ENCODE measurements at regions not wholly inside any gene's neighbourhood (a gene's known extent, or its start where the extent isn't known, plus 50 kb on each side); places are given as distances from the start of the nearest gene placed in this dataset.

GRCh38 chr10:90975096-90975495 lies 54.2 kb upstream of the ANKRD1 start:
- no peak for DNase-seq (ENCODE audit: low read depth)

DNA sequence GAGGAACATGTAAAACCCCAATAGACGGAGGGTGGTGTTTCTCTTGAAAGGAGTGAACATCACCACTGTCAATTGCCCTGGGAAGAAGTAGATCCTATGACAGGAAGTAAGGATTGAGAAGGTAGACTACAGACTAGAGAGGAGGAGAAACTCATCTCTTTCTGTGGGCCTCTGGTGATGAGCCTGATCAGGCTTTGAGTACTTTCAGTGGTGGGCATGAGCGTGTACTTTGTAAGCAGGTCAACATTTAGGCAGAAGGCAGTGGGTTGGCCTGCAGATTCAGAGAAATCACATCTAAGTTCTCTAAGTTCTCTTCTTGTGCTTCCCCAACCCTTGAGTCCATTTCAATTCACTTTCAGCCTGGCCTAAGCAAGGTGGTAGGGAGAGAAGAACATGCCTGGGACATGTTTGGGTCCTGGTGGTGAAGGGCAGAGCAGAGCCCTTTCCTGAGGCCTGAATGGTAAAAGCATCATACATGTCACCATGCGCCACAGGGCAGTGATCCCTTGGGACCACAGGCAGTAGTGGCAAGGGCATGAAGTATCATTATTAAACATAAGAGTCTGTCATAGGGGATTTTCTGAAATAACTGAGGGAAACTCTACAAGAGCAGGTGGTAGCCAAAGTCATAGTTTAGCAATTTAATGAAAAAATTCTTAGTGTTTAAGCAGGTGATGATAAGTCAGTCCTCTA lies 56.4 kb upstream of the ANKRD1 start:
- DNase-seq (ENCODE audit: low read depth) = no peak

- DNase-seq (ENCODE audit: low read depth) = no peak
Measured at GRCh38 chr10:90977855-90978486, 57.1 kb upstream of the ANKRD1 start.

- no peak for DNase-seq (ENCODE audit: low read depth)
Measured at GRCh38 chr10:90982406-90983008, 61.6 kb upstream of the ANKRD1 start.

GRCh38 chr10:90983914-90984549 lies 63.1 kb upstream of the ANKRD1 start:
- no peak for DNase-seq (ENCODE audit: low read depth)

GRCh38 chr10:90984898-90985297 lies 64.0 kb upstream of the ANKRD1 start:
- DNase-seq (ENCODE audit: low read depth) = no peak

DNA sequence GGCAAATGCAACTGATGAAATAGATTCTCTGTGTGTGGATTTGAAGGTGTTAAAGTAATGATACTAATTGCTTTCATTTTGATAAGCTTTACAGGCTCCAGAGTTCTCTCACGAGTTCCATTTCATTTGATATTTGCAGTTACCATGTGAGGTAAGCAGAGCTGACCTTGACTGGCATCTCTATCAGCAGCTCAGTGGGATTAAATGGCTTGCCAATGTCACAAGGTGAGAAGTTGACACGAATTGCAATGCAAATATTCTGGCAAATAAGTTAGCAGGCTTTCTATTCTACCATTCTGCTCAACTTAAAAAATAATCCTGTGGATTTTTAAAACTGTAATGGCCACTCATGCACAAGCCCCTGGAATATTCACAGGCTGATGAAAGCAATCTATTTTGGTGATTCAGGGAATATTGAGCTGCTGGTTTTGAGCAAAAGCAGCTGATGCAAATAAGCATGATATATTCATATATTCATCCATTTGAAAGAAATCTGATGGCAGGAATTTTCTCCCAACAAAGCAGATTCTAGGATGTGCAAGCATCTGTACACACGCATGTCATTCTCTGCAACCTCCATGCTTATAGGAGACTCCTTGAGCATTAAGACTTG lies 64.5 kb upstream of the ANKRD1 start:
- DNase-seq (ENCODE audit: low read depth) = no peak

DNA sequence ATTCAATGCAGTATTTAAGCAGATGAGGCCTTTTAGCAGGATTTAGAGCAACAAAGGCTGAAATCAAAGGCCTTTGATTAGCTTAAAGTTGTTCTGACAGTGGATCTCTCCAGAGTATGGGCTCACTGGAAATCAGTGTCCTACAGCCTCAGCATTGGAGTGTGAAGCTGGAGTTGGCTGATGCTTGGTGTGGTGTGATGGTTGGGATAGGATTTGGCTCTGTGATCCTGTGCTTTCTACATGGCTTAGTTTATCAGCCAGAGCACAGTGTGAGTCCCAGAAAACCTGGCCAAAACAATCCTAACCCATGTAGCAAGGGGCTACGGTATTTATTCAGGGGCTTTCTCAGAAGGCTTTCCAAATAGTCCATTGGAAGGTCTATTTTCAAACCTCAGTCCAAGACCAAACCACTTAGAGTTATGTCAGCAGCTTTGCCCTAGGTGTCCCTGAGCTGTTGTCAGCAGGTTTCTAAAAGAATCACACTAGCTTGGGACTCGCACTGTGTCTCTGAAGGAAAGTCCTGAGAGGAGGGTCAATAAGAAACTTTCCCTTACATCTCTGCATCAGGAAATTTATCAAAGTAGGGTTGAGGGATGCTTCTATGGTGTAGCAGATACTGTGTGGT lies 65.4 kb upstream of the ANKRD1 start:
- DNase-seq (ENCODE audit: low read depth) = no peak

DNA sequence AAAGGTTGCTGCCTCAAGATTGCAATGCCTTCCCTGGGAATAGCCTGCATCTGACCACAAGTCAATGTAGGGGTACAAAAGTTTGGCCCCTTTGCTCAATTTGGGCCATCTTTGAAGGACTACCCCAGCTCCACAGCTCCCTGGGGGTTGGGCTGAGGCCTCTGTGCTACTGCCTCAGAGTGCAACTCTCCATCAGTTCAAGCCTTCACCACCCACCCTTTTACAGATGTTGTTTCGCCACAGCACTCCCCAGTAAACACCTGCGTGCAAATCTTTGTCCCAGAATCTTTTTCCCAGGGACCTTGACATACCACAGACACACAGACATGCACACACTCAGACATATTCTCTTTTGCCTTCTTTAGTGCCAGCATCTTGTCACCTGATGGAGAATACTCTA lies 66.0 kb upstream of the ANKRD1 start:
- no peak for DNase-seq (ENCODE audit: low read depth)

DNA sequence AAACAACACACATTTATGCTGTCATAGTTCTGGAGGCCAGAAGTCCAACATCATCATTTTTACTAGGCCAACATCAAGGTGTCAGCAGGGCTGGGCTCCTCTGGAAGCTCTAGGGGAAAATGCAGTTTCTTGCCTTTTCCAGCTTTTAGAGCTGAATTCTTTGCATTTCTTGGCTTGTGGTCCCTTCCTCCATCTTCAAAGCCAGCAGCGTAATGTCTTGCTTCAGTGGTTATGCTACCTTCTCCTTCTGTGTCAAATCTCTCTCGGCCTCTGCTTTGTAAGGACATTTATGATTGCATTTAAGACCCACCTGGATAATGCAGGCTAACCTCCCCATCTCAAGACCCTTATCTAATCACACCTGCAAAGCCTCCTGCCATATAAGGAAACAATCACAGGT lies 66.5 kb upstream of the ANKRD1 start:
- DNase-seq (ENCODE audit: low read depth) = no peak

GRCh38 chr10:90988024-90988423 lies 67.1 kb upstream of the ANKRD1 start:
- no peak for DNase-seq (ENCODE audit: low read depth)

DNA sequence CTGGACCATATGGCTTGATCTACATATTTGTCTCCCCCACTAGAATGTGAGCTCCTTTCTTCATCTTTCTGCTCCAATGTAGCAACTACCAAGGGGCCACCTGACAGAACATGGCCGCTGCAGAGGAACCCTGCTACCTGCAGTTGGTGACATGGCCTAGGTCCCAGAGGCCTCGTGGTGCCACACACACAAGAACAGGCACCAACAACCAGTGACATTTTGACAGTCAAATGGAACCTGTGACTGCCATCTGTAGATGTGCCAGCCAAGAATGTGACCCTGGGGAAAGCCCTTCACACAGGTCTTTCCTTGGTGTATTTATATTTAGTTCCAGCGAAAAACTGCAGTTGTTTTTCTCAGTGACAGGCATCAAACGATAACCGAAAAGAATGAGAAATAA lies 67.9 kb upstream of the ANKRD1 start:
- DNase-seq (ENCODE audit: low read depth) = no peak

GRCh38 chr10:90989378-90989777 lies 68.5 kb upstream of the ANKRD1 start:
- no peak for DNase-seq (ENCODE audit: low read depth)

DNA sequence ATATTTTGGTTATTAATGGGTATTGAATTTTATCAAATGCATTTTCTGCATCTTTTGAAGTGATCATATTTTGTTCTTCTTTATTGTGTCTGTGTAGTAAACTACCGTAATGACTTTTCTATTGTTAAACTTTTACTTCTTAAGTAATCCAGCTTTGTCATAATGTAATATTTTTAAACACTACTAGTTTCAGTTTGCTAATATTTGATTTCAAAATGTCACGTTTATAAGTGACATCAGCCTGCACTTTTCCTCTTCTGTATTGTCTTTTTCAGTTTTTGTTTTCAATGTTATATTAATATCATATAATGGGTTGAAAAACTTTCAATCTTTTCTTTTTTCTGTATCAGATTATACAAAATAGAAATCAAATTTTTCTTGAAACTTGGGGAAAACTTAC lies 71.6 kb upstream of the ANKRD1 start:
- DNase-seq (ENCODE audit: low read depth) = no peak

DNA sequence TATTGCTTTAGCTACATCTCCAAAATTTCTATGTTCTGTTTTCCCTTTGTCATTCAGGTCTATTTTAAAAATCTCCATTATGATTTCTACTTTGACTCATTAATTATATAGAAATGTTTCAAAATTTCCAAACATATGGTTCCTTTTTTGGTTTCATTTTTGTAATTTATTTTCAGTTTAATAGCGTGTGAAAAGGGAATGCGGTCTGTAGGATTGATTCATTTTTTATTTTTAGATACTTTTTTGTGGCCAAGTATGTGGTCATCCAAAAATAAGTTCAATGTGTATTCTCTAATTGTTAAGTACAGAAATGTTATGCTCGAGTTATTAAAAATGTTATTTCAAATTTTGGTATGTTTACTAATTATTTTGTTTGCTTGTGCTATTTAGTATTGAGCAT lies 72.5 kb upstream of the ANKRD1 start:
- no peak for DNase-seq (ENCODE audit: low read depth)

- no peak for DNase-seq (ENCODE audit: low read depth)
Measured at GRCh38 chr10:90997670-90998069, 76.8 kb upstream of the ANKRD1 start.

DNA sequence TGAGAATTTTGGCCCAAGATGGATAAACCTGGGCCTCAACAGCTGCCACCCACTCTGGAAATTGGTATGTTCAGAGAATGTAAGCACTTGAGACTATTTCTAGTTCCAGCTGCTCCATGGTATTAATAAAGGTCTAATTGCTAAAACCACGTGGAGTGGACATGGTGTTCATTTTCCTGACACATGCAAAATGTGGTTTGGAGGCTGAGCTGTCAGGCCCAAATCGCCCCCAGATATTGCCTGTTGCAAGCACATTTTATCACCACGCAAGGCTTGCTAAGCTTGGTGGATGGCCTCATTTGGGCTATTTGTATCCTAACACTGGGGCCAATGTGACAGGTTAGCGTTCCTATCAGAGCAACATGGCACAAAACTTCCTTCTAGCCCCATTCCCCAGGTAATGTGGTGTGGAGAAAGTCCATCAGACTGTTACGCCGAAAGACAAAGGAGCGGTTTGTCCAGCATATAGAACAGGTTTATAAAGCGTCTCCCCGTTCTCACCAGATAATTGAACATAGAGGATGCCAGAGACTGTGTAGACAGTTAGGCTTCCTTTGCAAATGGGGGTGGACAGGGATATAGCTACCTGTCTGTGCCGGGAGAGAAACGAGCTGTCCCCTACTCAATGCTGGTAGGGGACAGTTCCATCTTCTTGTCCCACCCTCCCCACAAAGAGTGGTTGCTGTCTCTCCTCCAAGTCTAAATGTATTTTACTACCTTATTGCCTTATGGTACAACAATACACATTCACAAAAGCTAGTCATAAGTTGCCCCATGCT lies 78.0 kb upstream of the ANKRD1 start:
- no peak for DNase-seq (ENCODE audit: low read depth)

DNA sequence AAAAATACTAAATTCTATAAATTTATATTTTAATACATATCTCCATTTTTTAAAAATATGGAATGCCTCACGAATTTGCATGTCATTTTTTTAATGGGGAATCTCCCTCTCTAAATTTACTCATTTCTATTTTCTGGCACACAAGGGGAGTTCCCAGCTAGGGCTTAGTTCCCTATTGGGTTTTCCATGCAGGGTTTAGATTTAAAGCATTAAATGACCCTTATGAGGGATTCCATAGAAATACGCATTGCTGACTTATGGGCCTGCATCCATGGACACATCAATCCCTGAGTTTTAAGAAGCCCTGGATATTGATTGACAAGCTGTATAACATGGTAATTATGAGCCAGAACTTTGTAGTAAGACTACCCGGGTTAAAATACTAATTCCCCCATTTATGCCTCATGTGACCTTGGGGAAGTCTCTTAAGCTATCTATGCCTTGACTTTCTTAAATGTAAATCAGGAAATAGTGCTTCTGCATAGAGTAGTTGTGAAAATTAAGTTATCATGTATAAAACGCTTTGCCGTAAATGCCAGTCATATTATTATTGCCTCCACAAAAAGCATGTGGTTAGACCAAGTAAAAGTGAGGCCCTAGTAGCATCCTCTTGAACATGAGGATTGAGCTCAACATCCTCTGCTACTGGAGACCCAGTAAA lies 78.8 kb upstream of the ANKRD1 start:
- no peak for DNase-seq (ENCODE audit: low read depth)

DNA sequence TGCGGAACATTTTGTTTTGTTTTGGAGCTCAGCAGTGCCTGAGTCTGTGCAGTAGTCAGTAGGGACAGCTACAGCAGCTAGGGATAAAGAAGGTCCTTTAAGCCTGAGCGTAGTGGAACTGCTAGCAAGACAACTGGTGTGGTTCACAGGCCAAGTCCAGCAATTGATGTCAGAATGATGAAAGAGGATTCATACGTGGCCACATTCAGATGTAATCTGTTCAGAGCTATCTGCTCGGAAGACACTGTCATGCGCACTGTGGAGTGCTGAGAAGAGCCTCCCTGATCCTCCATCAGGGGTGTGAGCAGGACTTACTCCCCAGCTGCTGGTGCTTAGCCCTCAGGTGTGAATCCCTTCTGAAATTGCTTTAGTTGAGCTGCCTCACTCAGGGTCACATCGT lies 79.6 kb upstream of the ANKRD1 start:
- DNase-seq (ENCODE audit: low read depth) = no peak

DNA sequence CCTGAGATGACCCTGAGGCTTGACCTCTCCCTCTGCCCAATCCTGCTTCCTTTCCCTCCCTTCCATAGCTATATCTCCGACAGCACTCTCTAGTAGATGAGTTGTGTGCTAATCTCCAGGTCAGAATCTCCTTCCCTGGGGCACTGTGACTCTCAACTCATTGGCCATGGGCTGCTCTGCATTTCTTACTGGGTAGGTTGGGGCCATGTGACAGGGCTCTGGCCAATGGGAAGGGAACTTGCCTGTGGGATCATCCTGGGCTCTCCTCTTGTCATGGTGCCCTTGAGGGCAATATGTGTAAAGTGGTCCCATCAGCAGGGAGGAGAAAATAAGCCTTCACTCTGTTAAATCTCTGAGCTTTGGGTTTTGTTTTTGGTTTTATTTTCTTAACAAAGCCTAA lies 80.1 kb upstream of the ANKRD1 start:
- DNase-seq (ENCODE audit: low read depth) = no peak

DNA sequence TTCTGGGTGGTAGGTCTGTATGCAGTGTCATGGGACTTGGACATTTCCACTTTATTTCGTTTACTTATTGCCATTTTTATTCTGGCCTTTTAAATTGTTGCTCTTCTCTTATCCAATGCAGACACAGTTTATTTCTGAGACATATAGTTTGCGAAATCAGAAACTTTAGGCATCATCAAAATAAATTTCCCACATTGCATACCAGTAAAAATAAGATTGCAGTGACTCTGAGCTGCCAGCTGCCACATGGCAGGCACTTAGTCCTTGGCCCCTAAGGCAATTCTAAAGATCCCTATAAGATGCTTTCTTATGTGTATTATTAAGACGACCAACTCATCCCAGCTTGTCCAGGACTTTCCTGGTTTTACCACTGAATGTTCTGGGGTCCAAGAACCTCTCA lies 81.8 kb upstream of the ANKRD1 start:
- no peak for DNase-seq (ENCODE audit: low read depth)
